HG03139 (cell line): ENCODE measurements at regions not wholly inside any gene's neighbourhood (a gene's known extent, or its start where the extent isn't known, plus 50 kb on each side); places are given as distances from the start of the nearest gene placed in this dataset.
"Not testable (repeated sequence)": the region's sequence is repeated elsewhere in the genome, so short reads cannot be mapped to it uniquely, and the experiment has no call there.

Experiments used
- ATAC-seq: cut with Tn5 transposase; IDR thresholded peaks from one replicate; pipeline ENCODE4 v1.9.1; 2021; ENCODE audit not compliant: unreplicated experiment

GRCh38 chr7:43042302-43042701, 70.1 kb upstream of the HECW1 start:
- ATAC-seq: no peak

GRCh38 chr7:43044511-43044910, 67.9 kb upstream of the HECW1 start:
- ATAC-seq: no peak

- ATAC-seq: no peak
Measured at GRCh38 chr7:43054052-43054722, 58.3 kb upstream of the HECW1 start.

GRCh38 chr7:43057141-43057540, 55.3 kb upstream of the HECW1 start:
- ATAC-seq: no peak

GRCh38 chr7:43058271-43059066, 54.0 kb upstream of the HECW1 start:
- peak; percentile 50 for ATAC-seq

- not testable (repeated sequence) for ATAC-seq
Measured at GRCh38 chr7:43059067-43059600, 53.3 kb upstream of the HECW1 start.
